Gastroesophageal sphincter (tissue), 3 donors: ENCODE measurements at regions not wholly inside any gene's neighbourhood (a gene's known extent, or its start where the extent isn't known, plus 50 kb on each side); places are given as distances from the start of the nearest gene placed in this dataset.

Source experiments
- CTCF ChIP-seq, 4 experiments: fragments of 200-600 bp in 2 of 4; fragments of 450-650 bp in 2 of 4; sonication (generic) in 1 of 4; IDR thresholded peaks; one replicate each; pipeline ENCODE4 v1.5.1; 2017 to 2019; ENCODE audit warnings: antibody characterized with exemption in 4 of 4, mild to moderate bottlenecking in 2 of 4, moderate library complexity in 2 of 4
- POLR2A ChIP-seq, 2 donors: fragments of 450-650 bp; IDR thresholded peaks; one replicate each; pipeline ENCODE4 v1.6.1; 2017; ENCODE audit warnings: antibody characterized with exemption in 2 of 2, mild to moderate bottlenecking in 2 of 2, moderate library complexity in 1 of 2
- POLR2AphosphoS5 ChIP-seq: sonication (generic); formaldehyde crosslinking; IDR thresholded peaks from one replicate; pipeline ENCODE4 v1.6.1; 2017; ENCODE audit warnings: antibody characterized with exemption

- TF ChIP-seq POLR2A (IDR thresholded peaks at IDR 0.05): no peak
- TF ChIP-seq CTCF (IDR thresholded peaks at IDR 0.05): no peak
- no peak for TF ChIP-seq POLR2AphosphoS5
Observed at GRCh38 chr4:84035568-84035967, 463.5 kb downstream of the NKX6-1 start.
